HEK293 (cell line): ENCODE measurements at regions not wholly inside any gene's neighbourhood (a gene's known extent, or its start where the extent isn't known, plus 50 kb on each side); places are given as distances from the start of the nearest gene placed in this dataset.

ENCODE experiments used
- CTCF ChIA-PET: fragments of 350-600 bp; formaldehyde crosslinking; extraction: SDS; loops from one replicate; lab custom pipeline; 2021; ENCODE audit warnings: antibody characterized with exemption; lab: Yijun Ruan, JAX
- POLR2A ChIA-PET: fragments of 300-600 bp; formaldehyde crosslinking; extraction: SDS; loops from one replicate; lab custom pipeline; 2020; ENCODE audit warnings: antibody characterized with exemption, inconsistent platforms; lab: Yijun Ruan, JAX
- H3K27ac ChIP-seq: fragments of 200-500 bp; sonication (Bioruptor generic); 2 replicates; pipeline ENCODE4 v1.5.1; 2014; ENCODE audit warnings: low read depth, low read length, control low read depth, inconsistent platforms; ENCODE audit errors: extremely low read depth
- H3K36me3 ChIP-seq, 2 experiments: fragments of 200-500 bp in 1 of 2; sonication (Bioruptor generic) in 1 of 2; 1 replicate in 1 of 2; 2 replicates in 1 of 2; pipeline ENCODE4 v1.5.1; 2014 to 2017; ENCODE audit warnings: inconsistent platforms in 2 of 2, low read length in 2 of 2; ENCODE audit not compliant: control insufficient read depth in 2 of 2, insufficient read depth in 1 of 2
- H3K4me1 ChIP-seq: fragments of 200-500 bp; sonication (Bioruptor generic); 2 replicates; pipeline ENCODE4 v1.5.1; 2014; ENCODE audit warnings: mild to moderate bottlenecking, low read length, inconsistent platforms; ENCODE audit not compliant: control insufficient read depth, insufficient read depth
- H3K4me3 ChIP-seq: 2 replicates; pipeline ENCODE4 v1.5.1; 2011; ENCODE audit warnings: low read depth, mild to moderate bottlenecking, control low read depth, low read length, moderate library complexity
- H3K9me3 ChIP-seq: fragments of 200-500 bp; sonication (Bioruptor generic); 2 replicates; pipeline ENCODE4 v1.5.1; 2014; ENCODE audit warnings: low read depth, low read length, inconsistent platforms; ENCODE audit not compliant: control insufficient read depth, insufficient read depth
- GLI2 ChIP-seq: fragments of 450-650 bp; formaldehyde crosslinking; IDR thresholded peaks from 2 replicates; pipeline ENCODE4; 2017; ENCODE audit warnings: missing biosample characterization, missing genetic modification characterization, low read depth, borderline replicate concordance
- IKZF3 ChIP-seq: fragments of 450-650 bp; IDR thresholded peaks from 2 replicates; pipeline ENCODE4 v1.5.0; 2018; ENCODE audit warnings: missing biosample characterization, mild to moderate bottlenecking, missing genetic modification characterization, moderate library complexity
- KLF10 ChIP-seq: fragments of 450-650 bp; IDR thresholded peaks from 2 replicates; pipeline ENCODE4 v1.5.1; 2018; ENCODE audit warnings: missing biosample characterization, mild to moderate bottlenecking, missing genetic modification characterization
- KLF7 ChIP-seq: fragments of 450-650 bp; formaldehyde crosslinking; IDR thresholded peaks from 2 replicates; pipeline ENCODE4 v1.5.1; 2016; ENCODE audit warnings: missing biosample characterization, missing genetic modification characterization, borderline replicate concordance
- MYNN ChIP-seq: fragments of 450-650 bp; formaldehyde crosslinking; IDR thresholded peaks from 2 replicates; pipeline ENCODE4 v1.5.1; 2016; ENCODE audit warnings: missing biosample characterization, missing genetic modification characterization, borderline replicate concordance
- PRDM10 ChIP-seq: fragments of 450-650 bp; formaldehyde crosslinking; IDR thresholded peaks from 2 replicates; pipeline ENCODE4 v1.5.1; 2016; ENCODE audit warnings: missing biosample characterization, missing genetic modification characterization
- SALL2 ChIP-seq: fragments of 450-650 bp; formaldehyde crosslinking; IDR thresholded peaks from 2 replicates; pipeline ENCODE4 v1.5.0; 2017; ENCODE audit warnings: missing biosample characterization, mild to moderate bottlenecking, missing genetic modification characterization, borderline replicate concordance
- SETDB1 ChIP-seq: IDR thresholded peaks from one replicate; pipeline ENCODE4 v1.6.1; 2017; ENCODE audit warnings: mild to moderate bottlenecking, low read length, moderate library complexity, mixed read lengths; ENCODE audit not compliant: insufficient read length
- SP7 ChIP-seq: fragments of 450-650 bp; formaldehyde crosslinking; IDR thresholded peaks from 2 replicates; pipeline ENCODE4 v1.5.1; 2016; ENCODE audit warnings: missing biosample characterization, missing genetic modification characterization
- ZFHX2 ChIP-seq: fragments of 450-650 bp; formaldehyde crosslinking; conservative IDR thresholded peaks from 2 replicates; pipeline ENCODE4 v1.5.1; 2016; ENCODE audit warnings: missing biosample characterization, missing genetic modification characterization
- ZNF112 ChIP-seq: fragments of 450-650 bp; formaldehyde crosslinking; IDR thresholded peaks from 2 replicates; pipeline ENCODE4 v1.5.0; 2017; ENCODE audit warnings: missing biosample characterization, missing genetic modification characterization
- ZNF146 ChIP-seq: fragments of 450-650 bp; formaldehyde crosslinking; IDR thresholded peaks from 2 replicates; pipeline ENCODE4 v1.5.1; 2016; ENCODE audit warnings: missing biosample characterization, missing genetic modification characterization
- ZNF157 ChIP-seq: fragments of 450-650 bp; formaldehyde crosslinking; IDR thresholded peaks from 2 replicates; pipeline ENCODE4 v1.5.1; 2016; ENCODE audit warnings: missing biosample characterization, missing genetic modification characterization
- ZNF16 ChIP-seq: fragments of 450-650 bp; formaldehyde crosslinking; IDR thresholded peaks from 2 replicates; pipeline ENCODE4 v1.5.1; 2016; ENCODE audit warnings: low read depth, missing biosample characterization, missing genetic modification characterization
- ZNF175 ChIP-seq: fragments of 450-650 bp; formaldehyde crosslinking; IDR thresholded peaks from 2 replicates; pipeline ENCODE4 v1.5.1; 2016; ENCODE audit warnings: missing biosample characterization, missing genetic modification characterization
- ZNF221 ChIP-seq: fragments of 450-650 bp; formaldehyde crosslinking; IDR thresholded peaks from 2 replicates; pipeline ENCODE4 v1.5.1; 2017; ENCODE audit warnings: missing biosample characterization, missing genetic modification characterization, borderline replicate concordance
- ZNF433 ChIP-seq: fragments of 450-650 bp; formaldehyde crosslinking; IDR thresholded peaks from 2 replicates; pipeline ENCODE4 v1.5.1; 2016; ENCODE audit warnings: missing biosample characterization, missing genetic modification characterization, low read depth
- ZNF488 ChIP-seq: fragments of 450-650 bp; formaldehyde crosslinking; IDR thresholded peaks from 2 replicates; pipeline ENCODE4 v1.5.1; 2016; ENCODE audit warnings: missing biosample characterization, missing genetic modification characterization
- ZNF707 ChIP-seq: fragments of 450-650 bp; formaldehyde crosslinking; IDR thresholded peaks from 2 replicates; pipeline ENCODE4 v1.5.1; 2016; ENCODE audit warnings: missing biosample characterization, missing genetic modification characterization
- ZNF777 ChIP-seq: fragments of 450-650 bp; formaldehyde crosslinking; IDR thresholded peaks from 2 replicates; pipeline ENCODE4 v1.5.1; 2017; ENCODE audit warnings: missing biosample characterization, missing genetic modification characterization, borderline replicate concordance
- ZNF791 ChIP-seq: fragments of 450-650 bp; formaldehyde crosslinking; IDR thresholded peaks from 2 replicates; pipeline ENCODE4 v1.5.1; 2016; ENCODE audit warnings: missing biosample characterization, missing genetic modification characterization
- ZNF792 ChIP-seq: fragments of 450-650 bp; formaldehyde crosslinking; IDR thresholded peaks from 2 replicates; pipeline ENCODE4 v1.5.1; 2016; ENCODE audit warnings: missing biosample characterization, missing genetic modification characterization
- TF ChIP-seq, protein P1 (sequence below): fragments of 450-650 bp; formaldehyde crosslinking; IDR thresholded peaks from 2 replicates; pipeline ENCODE4 v1.5.1; 2016; ENCODE audit warnings: missing biosample characterization, missing genetic modification characterization, borderline replicate concordance

GRCh38 chr11:25244126-25244525 lies 747.3 kb downstream of the LUZP2 start:
- no peak overlapping the region for H3K4me3 ChIP-seq
- H3K27ac ChIP-seq = no peak overlapping the region
- no peaks in the 10 kb centered on the region for H3K4me1 ChIP-seq
- H3K36me3 ChIP-seq = no peaks in the 10 kb centered on the region
- TF ChIP-seq ZNF777 (no peak), GLI2 (tag by site-specific recombination) (no peak), KLF10 (tag by site-specific recombination) (no peak), ZNF707 (tag by site-specific recombination) (no peak), SALL2 (tag by site-specific recombination) (no peak), ZNF433 (no peak), ZNF157 (tag by site-specific recombination) (no peak), SETDB1 (no peak), ZNF488 (tag by site-specific recombination) (no peak), ZNF175 (tag by site-specific recombination) (no peak), MYNN (tag by site-specific recombination) (no peak)
- TF ChIP-seq, protein P1, sequence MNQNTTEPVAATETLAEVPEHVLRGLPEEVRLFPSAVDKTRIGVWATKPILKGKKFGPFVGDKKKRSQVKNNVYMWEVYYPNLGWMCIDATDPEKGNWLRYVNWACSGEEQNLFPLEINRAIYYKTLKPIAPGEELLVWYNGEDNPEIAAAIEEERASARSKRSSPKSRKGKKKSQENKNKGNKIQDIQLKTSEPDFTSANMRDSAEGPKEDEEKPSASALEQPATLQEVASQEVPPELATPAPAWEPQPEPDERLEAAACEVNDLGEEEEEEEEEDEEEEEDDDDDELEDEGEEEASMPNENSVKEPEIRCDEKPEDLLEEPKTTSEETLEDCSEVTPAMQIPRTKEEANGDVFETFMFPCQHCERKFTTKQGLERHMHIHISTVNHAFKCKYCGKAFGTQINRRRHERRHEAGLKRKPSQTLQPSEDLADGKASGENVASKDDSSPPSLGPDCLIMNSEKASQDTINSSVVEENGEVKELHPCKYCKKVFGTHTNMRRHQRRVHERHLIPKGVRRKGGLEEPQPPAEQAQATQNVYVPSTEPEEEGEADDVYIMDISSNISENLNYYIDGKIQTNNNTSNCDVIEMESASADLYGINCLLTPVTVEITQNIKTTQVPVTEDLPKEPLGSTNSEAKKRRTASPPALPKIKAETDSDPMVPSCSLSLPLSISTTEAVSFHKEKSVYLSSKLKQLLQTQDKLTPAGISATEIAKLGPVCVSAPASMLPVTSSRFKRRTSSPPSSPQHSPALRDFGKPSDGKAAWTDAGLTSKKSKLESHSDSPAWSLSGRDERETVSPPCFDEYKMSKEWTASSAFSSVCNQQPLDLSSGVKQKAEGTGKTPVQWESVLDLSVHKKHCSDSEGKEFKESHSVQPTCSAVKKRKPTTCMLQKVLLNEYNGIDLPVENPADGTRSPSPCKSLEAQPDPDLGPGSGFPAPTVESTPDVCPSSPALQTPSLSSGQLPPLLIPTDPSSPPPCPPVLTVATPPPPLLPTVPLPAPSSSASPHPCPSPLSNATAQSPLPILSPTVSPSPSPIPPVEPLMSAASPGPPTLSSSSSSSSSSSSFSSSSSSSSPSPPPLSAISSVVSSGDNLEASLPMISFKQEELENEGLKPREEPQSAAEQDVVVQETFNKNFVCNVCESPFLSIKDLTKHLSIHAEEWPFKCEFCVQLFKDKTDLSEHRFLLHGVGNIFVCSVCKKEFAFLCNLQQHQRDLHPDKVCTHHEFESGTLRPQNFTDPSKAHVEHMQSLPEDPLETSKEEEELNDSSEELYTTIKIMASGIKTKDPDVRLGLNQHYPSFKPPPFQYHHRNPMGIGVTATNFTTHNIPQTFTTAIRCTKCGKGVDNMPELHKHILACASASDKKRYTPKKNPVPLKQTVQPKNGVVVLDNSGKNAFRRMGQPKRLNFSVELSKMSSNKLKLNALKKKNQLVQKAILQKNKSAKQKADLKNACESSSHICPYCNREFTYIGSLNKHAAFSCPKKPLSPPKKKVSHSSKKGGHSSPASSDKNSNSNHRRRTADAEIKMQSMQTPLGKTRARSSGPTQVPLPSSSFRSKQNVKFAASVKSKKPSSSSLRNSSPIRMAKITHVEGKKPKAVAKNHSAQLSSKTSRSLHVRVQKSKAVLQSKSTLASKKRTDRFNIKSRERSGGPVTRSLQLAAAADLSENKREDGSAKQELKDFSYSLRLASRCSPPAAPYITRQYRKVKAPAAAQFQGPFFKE (tag by site-specific recombination) = no peak
- TF ChIP-seq, all 188 proteins: peak for 0
- ChIA-PET POLR2A (no interaction called here), CTCF (no interaction called here)
- no peaks in the 10 kb centered on the region for H3K9me3 ChIP-seq

DNA sequence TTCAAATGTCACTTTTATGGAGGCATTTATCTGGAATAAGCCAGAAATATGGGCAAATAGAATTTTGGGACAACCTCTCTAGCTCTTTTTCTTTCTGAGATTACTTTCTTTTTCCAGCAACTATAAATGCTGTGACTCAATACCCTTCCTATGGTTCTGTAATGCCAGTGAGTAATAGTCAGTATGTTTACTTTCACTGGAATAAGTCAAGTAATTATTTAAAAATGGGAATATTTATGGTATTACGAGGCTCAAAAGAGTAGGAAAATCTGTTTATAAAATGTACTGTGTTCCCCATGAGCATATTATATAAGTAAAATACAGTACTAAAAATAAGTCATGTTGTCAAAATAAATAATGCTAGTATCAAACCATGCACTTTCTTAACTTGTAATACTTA lies 750.5 kb downstream of the LUZP2 start:
- POLR2A ChIA-PET = no interaction called here
- Histone ChIP-seq H3K9me3 (no peaks in the 10 kb centered on the region), H3K4me3 (no peak overlapping the region), H3K4me1 (no peaks in the 10 kb centered on the region), H3K27ac (no peak overlapping the region)
- CTCF ChIA-PET = no interaction called here
- TF ChIP-seq ZNF221 (tag by site-specific recombination) (no peak), ZNF112 (tag by site-specific recombination) (no peak)
- TF ChIP-seq, all 188 proteins: peak for 0
- no peaks in the 10 kb centered on the region for H3K36me3 ChIP-seq

- TF ChIP-seq KLF7 (tag by site-specific recombination) (no peak), PRDM10 (tag by site-specific recombination) (no peak), ZNF146 (tag by site-specific recombination) (no peak), ZFHX2 (tag by site-specific recombination) (no peak), IKZF3 (tag by site-specific recombination) (no peak), ZNF16 (no peak), SP7 (tag by site-specific recombination) (no peak), ZNF792 (no peak), ZNF791 (no peak)
- H3K9me3 ChIP-seq = no peaks in the 10 kb centered on the region
- no peak overlapping the region for H3K27ac ChIP-seq
- H3K36me3 ChIP-seq = no peaks in the 10 kb centered on the region
- no peak overlapping the region for H3K4me3 ChIP-seq
- POLR2A ChIA-PET = no interaction called here
- H3K4me1 ChIP-seq = no peaks in the 10 kb centered on the region
- CTCF ChIA-PET = no interaction called here
Measured at GRCh38 chr11:25252854-25253253, 756.0 kb downstream of the LUZP2 start.
